HG03521 (cell line): ENCODE measurements at regions not wholly inside any gene's neighbourhood (a gene's known extent, or its start where the extent isn't known, plus 50 kb on each side); places are given as distances from the start of the nearest gene placed in this dataset.
"Not testable (repeated sequence)": the region's sequence is repeated elsewhere in the genome, so short reads cannot be mapped to it uniquely, and the experiment has no call there.

Experiments
- ATAC-seq: cut with Tn5 transposase; IDR thresholded peaks from one replicate; pipeline ENCODE4 v1.9.1; 2021; ENCODE audit warnings: mild to moderate bottlenecking, moderate library complexity; ENCODE audit not compliant: unreplicated experiment

- no peak for ATAC-seq
These were observed 461.8 kb upstream of the CXADR start for GRCh38 chr21:17051054-17051453.

- ATAC-seq = no peak
These were observed 459.5 kb upstream of the CXADR start for GRCh38 chr21:17053321-17053720.

GRCh38 chr21:17059936-17060335, 452.9 kb upstream of the CXADR start:
- ATAC-seq = no peak

- no peak for ATAC-seq
These were observed 446.8 kb upstream of the CXADR start for GRCh38 chr21:17066006-17066405.

GRCh38 chr21:17071093-17071492, 441.8 kb upstream of the CXADR start:
- ATAC-seq = no peak

GRCh38 chr21:17081193-17081592, 431.6 kb upstream of the CXADR start:
- ATAC-seq = no peak

- ATAC-seq = no peak
These were observed 429.9 kb upstream of the CXADR start for GRCh38 chr21:17082843-17083483.

- ATAC-seq = no peak
These were observed 427.1 kb upstream of the CXADR start for GRCh38 chr21:17085707-17086106.

- ATAC-seq = no peak
These were observed 424.3 kb upstream of the CXADR start for GRCh38 chr21:17088500-17088899.

- no peak for ATAC-seq
These were observed 423.8 kb upstream of the CXADR start for GRCh38 chr21:17089091-17089491.

GRCh38 chr21:17101696-17102095, 411.1 kb upstream of the CXADR start:
- ATAC-seq = no peak

GRCh38 chr21:17105932-17106331, 406.9 kb upstream of the CXADR start:
- ATAC-seq = no peak

- ATAC-seq = no peak
These were observed 398.8 kb upstream of the CXADR start for GRCh38 chr21:17114045-17114444.

- ATAC-seq = no peak
These were observed 394.0 kb upstream of the CXADR start for GRCh38 chr21:17118638-17119384.

GRCh38 chr21:17119466-17120297, 393.2 kb upstream of the CXADR start:
- ATAC-seq = no peak

GRCh38 chr21:17127395-17127794, 385.4 kb upstream of the CXADR start:
- ATAC-seq = not testable (repeated sequence)

- ATAC-seq = no peak
These were observed 384.7 kb upstream of the CXADR start for GRCh38 chr21:17128132-17128531.

- ATAC-seq = not testable (repeated sequence)
These were observed 373.7 kb upstream of the CXADR start for GRCh38 chr21:17139159-17139558.

GRCh38 chr21:17139696-17140095, 373.1 kb upstream of the CXADR start:
- ATAC-seq = no peak

- ATAC-seq = no peak
These were observed 366.4 kb upstream of the CXADR start for GRCh38 chr21:17146426-17146825.

- ATAC-seq = no peak
These were observed 353.1 kb upstream of the CXADR start for GRCh38 chr21:17159697-17160096.

GRCh38 chr21:17185674-17186073, 327.2 kb upstream of the CXADR start:
- no peak for ATAC-seq
